ENCODE measurements at regions not wholly inside any gene's neighbourhood (a gene's known extent, or its start where the extent isn't known, plus 50 kb on each side); places are given as distances from the start of the nearest gene placed in this dataset.

DNA sequence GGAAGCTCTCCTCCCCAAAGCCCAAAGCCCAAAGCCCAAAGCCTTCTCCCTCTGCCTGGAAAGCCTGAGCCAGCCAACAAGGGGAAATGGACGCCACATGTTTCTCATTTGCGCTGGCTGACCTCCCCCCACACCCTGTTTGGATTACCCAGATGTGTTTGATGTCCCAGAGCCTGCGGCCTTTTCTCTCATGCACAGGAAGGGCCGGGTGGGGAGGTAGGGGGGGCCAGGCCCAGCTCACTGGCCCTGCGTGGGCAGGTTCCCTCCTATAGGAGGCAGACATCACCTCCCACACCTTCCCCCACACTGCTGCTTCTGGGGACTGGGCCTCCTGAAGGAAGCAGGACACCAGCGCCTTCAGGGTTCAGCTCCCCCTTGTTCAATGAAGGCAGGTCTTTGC, 116.3 kb downstream of the NAV1 start:
- H3K4me3 ChIP-seq (ENCODE audit: low read length): no peak overlapping the region
- no peak for DNase-seq (ENCODE audit: low read depth)
- TF ChIP-seq, protein P1, sequence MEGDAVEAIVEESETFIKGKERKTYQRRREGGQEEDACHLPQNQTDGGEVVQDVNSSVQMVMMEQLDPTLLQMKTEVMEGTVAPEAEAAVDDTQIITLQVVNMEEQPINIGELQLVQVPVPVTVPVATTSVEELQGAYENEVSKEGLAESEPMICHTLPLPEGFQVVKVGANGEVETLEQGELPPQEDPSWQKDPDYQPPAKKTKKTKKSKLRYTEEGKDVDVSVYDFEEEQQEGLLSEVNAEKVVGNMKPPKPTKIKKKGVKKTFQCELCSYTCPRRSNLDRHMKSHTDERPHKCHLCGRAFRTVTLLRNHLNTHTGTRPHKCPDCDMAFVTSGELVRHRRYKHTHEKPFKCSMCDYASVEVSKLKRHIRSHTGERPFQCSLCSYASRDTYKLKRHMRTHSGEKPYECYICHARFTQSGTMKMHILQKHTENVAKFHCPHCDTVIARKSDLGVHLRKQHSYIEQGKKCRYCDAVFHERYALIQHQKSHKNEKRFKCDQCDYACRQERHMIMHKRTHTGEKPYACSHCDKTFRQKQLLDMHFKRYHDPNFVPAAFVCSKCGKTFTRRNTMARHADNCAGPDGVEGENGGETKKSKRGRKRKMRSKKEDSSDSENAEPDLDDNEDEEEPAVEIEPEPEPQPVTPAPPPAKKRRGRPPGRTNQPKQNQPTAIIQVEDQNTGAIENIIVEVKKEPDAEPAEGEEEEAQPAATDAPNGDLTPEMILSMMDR (conservative IDR thresholded peaks at IDR 0.05; ENCODE audit: low read depth, low read length): no peak

DNA sequence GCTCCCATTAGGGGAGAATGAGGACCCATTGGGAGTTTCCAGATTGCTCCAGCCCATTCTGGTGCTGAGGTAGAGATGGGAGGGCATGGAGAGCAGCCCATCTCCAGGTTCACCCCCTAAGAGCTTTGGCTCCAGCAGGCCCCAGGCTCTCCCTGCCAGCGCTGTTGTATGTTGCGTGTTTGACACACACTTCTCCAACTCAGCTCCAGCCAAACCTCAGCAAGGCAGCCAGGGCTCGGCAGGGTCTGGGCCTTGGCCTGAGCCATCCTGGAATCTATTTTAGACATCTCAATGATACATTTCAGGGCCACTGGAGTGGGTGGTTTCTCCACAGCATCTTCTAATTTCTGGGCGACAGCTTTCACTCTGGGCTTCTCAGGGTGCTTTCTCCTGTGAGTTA, 117.0 kb downstream of the NAV1 start:
- H3K4me3 ChIP-seq (ENCODE audit: low read length): no peak overlapping the region
- TF ChIP-seq, protein P1 (conservative IDR thresholded peaks at IDR 0.05; ENCODE audit: low read depth, low read length): no peak
- DNase-seq (ENCODE audit: low read depth): no peak

DNA sequence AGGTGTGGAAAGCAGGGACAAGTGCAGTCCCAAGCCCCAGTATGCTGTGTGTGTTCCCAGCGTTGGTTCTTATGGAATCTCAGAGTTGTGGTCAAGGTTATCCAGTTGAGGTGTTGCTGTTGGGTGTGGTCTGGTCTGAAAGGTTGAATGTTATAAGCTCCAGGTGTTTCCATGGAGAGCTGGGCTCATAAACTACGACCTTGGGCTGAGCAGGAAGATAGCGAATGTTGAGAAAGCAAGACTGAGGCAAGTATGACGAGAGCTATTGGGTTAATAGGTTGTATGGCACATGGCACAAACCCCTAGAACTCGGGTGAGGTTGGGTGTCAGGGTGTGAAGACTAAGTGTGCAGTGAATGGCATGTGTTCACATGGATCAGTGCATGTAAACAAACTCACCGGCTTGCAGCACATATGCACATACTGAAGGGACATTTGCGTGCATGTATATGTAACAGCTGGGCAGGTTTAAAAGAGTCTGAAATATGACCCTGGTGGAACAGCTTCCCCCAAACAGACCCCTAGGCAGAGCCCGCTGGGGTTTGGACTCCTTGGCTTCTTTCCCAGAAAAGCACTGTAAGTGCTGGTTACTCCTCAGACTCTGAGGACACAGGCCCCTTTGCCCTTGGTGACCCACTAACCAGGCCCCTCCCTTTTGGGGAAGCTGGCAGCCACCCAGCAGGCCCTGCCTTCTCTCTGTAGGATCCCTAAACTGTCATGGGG, 117.5 kb downstream of the NAV1 start:
- H3K4me3 ChIP-seq (ENCODE audit: low read length): no peak overlapping the region
- DNase-seq (ENCODE audit: low read depth): no peak
- TF ChIP-seq, protein P1 (conservative IDR thresholded peaks at IDR 0.05; ENCODE audit: low read depth, low read length): no peak

DNA sequence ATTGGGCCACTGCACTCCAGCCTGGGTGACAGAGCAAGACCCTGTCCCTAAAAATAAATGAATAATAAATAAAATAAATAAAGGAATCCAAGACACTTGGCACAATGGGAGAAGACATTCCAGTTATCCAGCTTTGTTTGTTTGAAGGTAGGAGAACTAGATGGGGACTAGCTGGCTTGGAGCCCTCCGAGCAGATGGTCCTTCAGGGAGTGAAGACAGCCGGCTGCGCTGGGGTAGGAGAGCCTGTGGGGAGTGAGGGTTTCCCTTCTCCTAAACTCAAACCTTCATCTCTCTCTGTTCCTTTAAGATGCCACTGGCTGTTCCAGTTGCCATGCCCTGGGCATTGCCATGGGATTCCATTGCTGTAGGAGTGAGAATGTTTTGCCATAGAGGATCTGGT, 120.6 kb downstream of the NAV1 start:
- no peak for DNase-seq (ENCODE audit: low read depth)
- no peak overlapping the region for H3K4me3 ChIP-seq (ENCODE audit: low read length)
- TF ChIP-seq, protein P1 (conservative IDR thresholded peaks at IDR 0.05; ENCODE audit: low read depth, low read length): no peak

DNA sequence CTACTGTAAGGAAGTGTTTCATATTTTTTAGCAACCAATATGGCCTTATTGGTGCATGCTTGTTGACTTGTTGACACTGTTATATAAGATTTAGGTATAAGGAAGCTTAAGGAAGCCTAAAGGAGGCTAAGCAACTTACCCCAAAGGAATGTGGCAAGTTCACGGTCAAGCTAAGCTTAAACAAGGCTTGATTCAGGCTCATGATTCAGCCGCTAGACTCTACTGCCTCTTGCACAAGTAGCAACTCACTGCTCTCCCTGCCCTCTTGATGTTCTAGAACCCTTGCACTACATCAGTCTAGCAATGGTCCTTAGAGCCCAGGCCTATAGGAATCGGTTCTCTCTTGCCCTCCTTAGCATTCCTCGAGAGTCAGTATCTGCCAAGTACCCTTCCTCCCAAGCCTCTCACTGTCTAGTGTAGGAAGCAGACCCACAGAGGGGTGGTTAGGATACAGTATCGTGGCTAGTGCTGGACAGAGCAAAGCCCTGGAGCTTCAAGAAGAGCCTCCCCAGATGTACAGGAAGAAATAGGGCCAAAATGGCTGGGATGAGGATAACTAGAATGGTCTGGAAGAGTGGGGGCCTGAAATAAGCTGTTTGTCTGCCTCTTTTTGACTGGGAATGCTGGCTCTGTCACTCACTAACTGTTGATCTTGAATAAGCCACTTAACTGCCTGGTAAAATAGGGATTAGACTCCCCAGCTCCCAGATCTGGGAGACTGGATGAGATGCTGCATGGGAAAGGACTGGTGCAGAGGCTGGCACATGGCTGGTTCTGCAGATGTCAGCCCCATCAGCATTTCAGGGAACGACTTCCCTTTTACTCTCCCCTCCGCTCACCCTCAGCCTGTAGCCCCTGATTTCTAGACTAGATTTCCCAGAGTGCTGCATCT, 122.2 kb downstream of the NAV1 start:
- DNase-seq (ENCODE audit: low read depth): no peak
- TF ChIP-seq, protein P1 (conservative IDR thresholded peaks at IDR 0.05; ENCODE audit: low read depth, low read length): no peak
- H3K4me3 ChIP-seq (ENCODE audit: low read length): no peak overlapping the region

DNA sequence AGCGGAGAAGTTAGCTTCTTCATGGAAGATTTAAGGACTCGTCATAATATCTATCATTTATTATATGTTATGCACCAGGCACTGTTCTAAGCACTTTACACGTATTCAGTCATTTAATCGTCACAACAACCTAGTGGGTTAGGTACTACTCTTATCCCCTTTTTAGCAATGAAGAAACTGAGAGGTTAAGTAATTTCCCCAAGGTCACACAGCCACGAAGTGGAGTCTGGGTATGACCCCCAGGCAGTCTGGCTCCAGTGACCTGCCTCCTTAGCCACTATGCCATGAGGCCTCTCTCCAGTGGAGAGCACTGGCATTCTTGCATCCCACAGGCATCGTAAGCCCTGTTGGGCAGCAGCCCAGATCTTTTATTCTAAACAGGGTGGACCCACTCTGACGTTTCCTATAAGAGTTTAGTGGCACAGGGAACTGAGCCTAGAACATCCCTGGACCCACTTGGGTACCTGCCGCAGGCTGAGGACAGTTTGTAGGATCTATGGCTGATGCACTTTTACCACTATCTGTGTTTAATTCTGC, 123.0 kb downstream of the NAV1 start:
- no peak for DNase-seq (ENCODE audit: low read depth)

More for the DNA sequence above, 123.0 kb downstream of the NAV1 start:
- TF ChIP-seq, protein P1 (conservative IDR thresholded peaks at IDR 0.05; ENCODE audit: low read depth, low read length): no peak
- H3K4me3 ChIP-seq (ENCODE audit: low read length): no peak overlapping the region
